ENCODE measurements at regions not wholly inside any gene's neighbourhood (a gene's known extent, or its start where the extent isn't known, plus 50 kb on each side); places are given as distances from the start of the nearest gene placed in this dataset.

- no peak for DNase-seq
These were observed 85.6 kb upstream of the TAF1B start for GRCh38 chr2:9757501-9758264.

GRCh38 chr2:9758741-9759140 is 84.5 kb upstream of the TAF1B start:
- no peak for DNase-seq

GRCh38 chr2:9760069-9760901 is 83.0 kb upstream of the TAF1B start:
- DNase-seq, result no peak

GRCh38 chr2:9760902-9761228 is 82.4 kb upstream of the TAF1B start:
- DNase-seq, result no peak

- DNase-seq, result no peak
These were observed 81.7 kb upstream of the TAF1B start for GRCh38 chr2:9761577-9761976.

GRCh38 chr2:9762164-9762563 is 81.1 kb upstream of the TAF1B start:
- DNase-seq, result no peak

GRCh38 chr2:9762941-9763340 is 80.3 kb upstream of the TAF1B start:
- no peak for DNase-seq

GRCh38 chr2:9763356-9764152 is 79.7 kb upstream of the TAF1B start:
- no peak for DNase-seq

- no peak for DNase-seq
These were observed 79.0 kb upstream of the TAF1B start for GRCh38 chr2:9764153-9764778.

- DNase-seq, result no peak
These were observed 77.4 kb upstream of the TAF1B start for GRCh38 chr2:9765611-9766531.

- DNase-seq, result no peak
These were observed 75.5 kb upstream of the TAF1B start for GRCh38 chr2:9767656-9768281.

- DNase-seq, result no peak
These were observed 74.9 kb upstream of the TAF1B start for GRCh38 chr2:9768388-9768787.

GRCh38 chr2:9769171-9770005 is 73.9 kb upstream of the TAF1B start:
- DNase-seq, result no peak

- DNase-seq, result no peak
These were observed 73.3 kb upstream of the TAF1B start for GRCh38 chr2:9770006-9770307.

- no peak for DNase-seq
These were observed 72.8 kb upstream of the TAF1B start for GRCh38 chr2:9770308-9771100.

GRCh38 chr2:9771101-9771449 is 72.2 kb upstream of the TAF1B start:
- DNase-seq, result no peak

GRCh38 chr2:9771481-9772017 is 71.7 kb upstream of the TAF1B start:
- no peak for DNase-seq

- no peak for DNase-seq
These were observed 71.0 kb upstream of the TAF1B start for GRCh38 chr2:9772035-9772998.

Data from activated gamma-delta T cell (primary cell).